ENCODE measurements at regions not wholly inside any gene's neighbourhood (a gene's known extent, or its start where the extent isn't known, plus 50 kb on each side); places are given as distances from the start of the nearest gene placed in this dataset.

DNA sequence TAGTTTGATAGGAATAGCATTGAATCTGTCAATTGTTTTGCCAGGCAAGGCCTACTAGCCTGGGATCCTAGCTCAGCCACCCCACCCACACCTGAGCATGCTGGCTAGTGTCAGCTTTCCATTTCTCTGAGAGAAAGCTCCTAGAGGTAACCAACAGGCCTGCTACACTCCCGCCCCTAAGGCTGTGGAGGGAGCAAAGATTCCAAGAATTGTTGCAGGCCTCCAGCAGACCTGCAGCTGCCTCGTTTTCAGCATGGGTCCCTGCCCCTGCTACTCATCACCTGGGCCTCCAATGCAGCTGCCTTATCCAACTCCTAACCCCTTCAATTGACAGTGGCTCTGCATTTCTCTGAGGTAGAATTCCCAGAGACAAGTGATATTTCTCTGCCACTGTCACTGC is 852.4 kb upstream of the MDGA2 start:
- no peak overlapping the region for H3K27ac ChIP-seq
- TF ChIP-seq, protein P1, sequence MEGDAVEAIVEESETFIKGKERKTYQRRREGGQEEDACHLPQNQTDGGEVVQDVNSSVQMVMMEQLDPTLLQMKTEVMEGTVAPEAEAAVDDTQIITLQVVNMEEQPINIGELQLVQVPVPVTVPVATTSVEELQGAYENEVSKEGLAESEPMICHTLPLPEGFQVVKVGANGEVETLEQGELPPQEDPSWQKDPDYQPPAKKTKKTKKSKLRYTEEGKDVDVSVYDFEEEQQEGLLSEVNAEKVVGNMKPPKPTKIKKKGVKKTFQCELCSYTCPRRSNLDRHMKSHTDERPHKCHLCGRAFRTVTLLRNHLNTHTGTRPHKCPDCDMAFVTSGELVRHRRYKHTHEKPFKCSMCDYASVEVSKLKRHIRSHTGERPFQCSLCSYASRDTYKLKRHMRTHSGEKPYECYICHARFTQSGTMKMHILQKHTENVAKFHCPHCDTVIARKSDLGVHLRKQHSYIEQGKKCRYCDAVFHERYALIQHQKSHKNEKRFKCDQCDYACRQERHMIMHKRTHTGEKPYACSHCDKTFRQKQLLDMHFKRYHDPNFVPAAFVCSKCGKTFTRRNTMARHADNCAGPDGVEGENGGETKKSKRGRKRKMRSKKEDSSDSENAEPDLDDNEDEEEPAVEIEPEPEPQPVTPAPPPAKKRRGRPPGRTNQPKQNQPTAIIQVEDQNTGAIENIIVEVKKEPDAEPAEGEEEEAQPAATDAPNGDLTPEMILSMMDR (conservative IDR thresholded peaks at IDR 0.05) = no peak
- TF ChIP-seq ZFX (IDR thresholded peaks at IDR 0.05) = no peak

DNA sequence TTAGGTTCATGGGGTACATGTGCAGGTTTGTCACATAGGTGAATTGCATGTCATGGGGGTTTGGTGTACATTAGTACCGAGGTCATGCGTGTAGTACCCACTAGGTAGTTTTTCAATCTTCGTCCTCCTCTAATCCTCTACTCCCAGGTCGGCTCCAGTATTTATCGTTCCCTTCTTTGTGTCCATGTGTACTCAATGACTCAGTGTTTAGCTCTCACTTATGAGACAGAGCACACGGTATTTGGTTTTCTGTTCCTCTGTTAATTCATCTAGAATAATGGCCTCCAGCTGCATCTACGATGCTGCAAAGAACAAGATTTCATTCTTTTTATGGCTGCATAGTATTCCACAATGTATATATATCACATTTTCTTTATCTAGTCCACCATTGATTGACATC is 850.9 kb upstream of the MDGA2 start:
- TF ChIP-seq, protein P1 (conservative IDR thresholded peaks at IDR 0.05) = no peak
- no peak for TF ChIP-seq ZFX (IDR thresholded peaks at IDR 0.05)
- no peak overlapping the region for H3K27ac ChIP-seq

DNA sequence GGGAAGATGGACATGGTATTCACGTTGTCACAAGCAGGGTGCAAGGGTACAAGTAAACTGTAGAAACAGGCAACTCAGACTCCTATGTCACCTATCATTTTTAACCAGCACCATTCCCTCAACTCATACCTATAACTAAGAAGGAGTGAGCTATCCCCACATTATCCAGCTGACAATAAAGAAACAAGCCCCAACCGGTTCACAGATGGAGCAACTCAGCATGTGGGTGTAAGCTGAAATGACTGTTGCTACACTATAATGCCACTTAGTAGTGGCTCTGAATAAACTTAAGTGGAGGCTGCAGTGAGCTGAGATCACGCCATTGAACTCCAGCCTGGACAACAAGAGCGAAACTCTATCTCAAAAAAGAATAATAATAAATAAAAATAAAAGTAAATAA is 829.5 kb upstream of the MDGA2 start:
- TF ChIP-seq, protein P1 (conservative IDR thresholded peaks at IDR 0.05) = no peak
- no peak for TF ChIP-seq ZFX (IDR thresholded peaks at IDR 0.05)
- H3K27ac ChIP-seq = no peak overlapping the region

DNA sequence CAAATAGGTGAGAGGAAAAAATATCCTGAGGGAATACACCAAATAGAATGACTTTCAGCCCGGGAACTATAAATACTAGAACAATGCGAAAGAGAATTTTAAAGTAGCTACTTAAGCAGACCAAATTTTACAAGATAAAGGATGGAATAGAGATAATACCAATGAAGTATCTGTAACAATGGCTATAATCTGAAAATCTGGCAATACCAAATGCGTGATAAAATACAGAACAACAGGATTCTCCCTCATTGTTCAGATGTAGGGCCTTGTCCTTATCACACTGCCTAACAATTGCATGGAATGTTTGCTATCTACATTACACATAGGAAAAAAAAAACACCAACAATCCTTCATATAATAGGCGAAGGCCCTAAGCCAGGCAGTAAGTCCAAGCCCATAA is 815.4 kb upstream of the MDGA2 start:
- TF ChIP-seq, protein P1 (conservative IDR thresholded peaks at IDR 0.05) = no peak
- no peak for TF ChIP-seq ZFX (IDR thresholded peaks at IDR 0.05)
- no peak overlapping the region for H3K27ac ChIP-seq

DNA sequence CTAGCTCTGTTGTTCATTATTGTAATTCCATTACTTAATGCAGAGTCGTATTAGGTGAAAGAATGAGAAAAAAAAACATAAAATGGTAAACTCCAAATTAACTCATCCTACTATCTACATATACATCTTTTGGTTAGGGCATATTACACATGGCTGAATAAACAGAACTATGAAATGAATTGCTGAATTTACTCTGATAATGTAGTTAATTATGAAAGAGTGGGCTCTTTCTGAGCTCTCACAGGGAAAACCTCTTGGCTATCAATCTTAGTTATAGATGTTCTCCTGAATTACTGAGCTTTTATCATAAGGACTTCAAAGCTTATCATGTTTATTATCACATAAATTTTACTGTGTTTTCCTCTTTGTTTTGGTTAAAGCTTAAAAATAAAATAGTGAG is 798.5 kb upstream of the MDGA2 start:
- TF ChIP-seq, protein P1 (conservative IDR thresholded peaks at IDR 0.05) = no peak
- no peak for TF ChIP-seq ZFX (IDR thresholded peaks at IDR 0.05)
- H3K27ac ChIP-seq = no peak overlapping the region

DNA sequence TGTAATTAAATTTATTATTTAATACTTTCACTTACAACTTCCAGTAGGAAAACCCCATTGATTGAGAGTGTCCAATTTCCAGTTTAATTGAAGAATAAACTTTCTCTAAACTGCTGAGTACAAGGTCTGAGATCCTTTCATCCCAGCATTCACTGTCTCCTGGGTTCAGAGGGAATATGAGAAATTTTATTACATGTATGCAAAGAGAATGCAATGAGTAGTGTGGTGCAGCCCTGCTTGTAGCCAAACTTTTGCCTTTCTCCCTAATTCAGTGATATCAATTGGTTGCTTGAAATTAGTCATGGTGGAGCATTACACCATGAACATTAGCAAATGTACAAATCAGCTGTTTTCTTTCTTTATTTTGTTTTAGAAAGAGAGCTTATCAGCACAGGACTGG is 780.6 kb upstream of the MDGA2 start:
- H3K27ac ChIP-seq = no peak overlapping the region
- TF ChIP-seq ZFX (IDR thresholded peaks at IDR 0.05) = no peak
- TF ChIP-seq, protein P1 (conservative IDR thresholded peaks at IDR 0.05) = no peak

DNA sequence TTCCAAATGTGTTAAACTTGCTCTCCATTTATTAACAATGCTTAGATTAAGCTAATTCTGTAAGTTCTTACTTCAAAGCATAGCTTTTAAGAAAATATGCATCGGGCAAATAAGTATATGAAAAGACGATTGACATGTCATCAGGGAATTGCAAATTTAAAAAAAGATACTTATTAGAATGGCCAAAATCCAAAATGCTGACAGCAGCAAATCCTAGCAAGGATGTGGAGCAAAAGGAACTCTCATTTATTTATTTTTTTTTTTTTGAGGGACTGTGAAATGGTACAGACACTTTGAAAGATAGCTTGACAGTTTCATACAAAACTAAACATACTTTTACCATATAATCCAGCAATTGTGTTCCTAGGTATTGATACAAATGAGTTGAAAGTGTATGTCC is 779.5 kb upstream of the MDGA2 start:
- no peak for TF ChIP-seq ZFX (IDR thresholded peaks at IDR 0.05)
- TF ChIP-seq, protein P1 (conservative IDR thresholded peaks at IDR 0.05) = no peak
- no peak overlapping the region for H3K27ac ChIP-seq

All from C4-2B (cell line).